ENCODE measurements at regions not wholly inside any gene's neighbourhood (a gene's known extent, or its start where the extent isn't known, plus 50 kb on each side); places are given as distances from the start of the nearest gene placed in this dataset.

- no peak overlapping the region for H3K9ac ChIP-seq (ENCODE audit: insufficient read length, low read depth)
- no peak for DNase-seq (ENCODE audit: low read depth, low spot score)
- H3K9me3 ChIP-seq (ENCODE audit: insufficient read depth, low read length): no peaks in the 10 kb centered on the region
- TF ChIP-seq YY1 (IDR thresholded peaks at IDR 0.05; ENCODE audit: insufficient read depth, insufficient read length) (no peak), SUZ12 (IDR thresholded peaks at IDR 0.05; ENCODE audit: extremely low read depth, insufficient read depth, insufficient read length) (no peak), ZNF274 (IDR thresholded peaks at IDR 0.05; ENCODE audit: low read depth, low read length) (no peak)
- H3K4me1 ChIP-seq (ENCODE audit: insufficient read depth, insufficient read length): no peaks in the 10 kb centered on the region
- no peaks in the 10 kb centered on the region for H3K27me3 ChIP-seq (ENCODE audit: insufficient read depth, insufficient read length)
- no peaks in the 10 kb centered on the region for H3K36me3 ChIP-seq (ENCODE audit: insufficient read depth, insufficient read length, low read length)
- H3K4me3 ChIP-seq (ENCODE audit: insufficient read length, low read depth): no peak overlapping the region
Measured at GRCh38 chr7:25385506-25386136, 157.3 kb upstream of the NPVF start.

- Histone ChIP-seq H3K27me3 (ENCODE audit: insufficient read depth, insufficient read length) (no peaks in the 10 kb centered on the region), H3K9me3 (ENCODE audit: insufficient read depth, low read length) (no peaks in the 10 kb centered on the region), H3K36me3 (ENCODE audit: insufficient read depth, insufficient read length, low read length) (no peaks in the 10 kb centered on the region), H3K4me1 (ENCODE audit: insufficient read depth, insufficient read length) (no peaks in the 10 kb centered on the region), H3K9ac (ENCODE audit: insufficient read length, low read depth) (no peak overlapping the region), H3K4me3 (ENCODE audit: insufficient read length, low read depth) (no peak overlapping the region)
- TF ChIP-seq SUZ12 (IDR thresholded peaks at IDR 0.05; ENCODE audit: extremely low read depth, insufficient read depth, insufficient read length) (no peak), ZNF274 (IDR thresholded peaks at IDR 0.05; ENCODE audit: low read depth, low read length) (no peak), YY1 (IDR thresholded peaks at IDR 0.05; ENCODE audit: insufficient read depth, insufficient read length) (no peak)
- DNase-seq (ENCODE audit: low read depth, low spot score): no peak
Measured at GRCh38 chr7:25386311-25386744, 158.0 kb upstream of the NPVF start.

GRCh38 chr7:25388681-25389080, 160.4 kb upstream of the NPVF start:
- DNase-seq (ENCODE audit: low read depth, low spot score): no peak
- no peaks in the 10 kb centered on the region for H3K36me3 ChIP-seq (ENCODE audit: insufficient read depth, insufficient read length, low read length)
- no peaks in the 10 kb centered on the region for H3K4me1 ChIP-seq (ENCODE audit: insufficient read depth, insufficient read length)
- TF ChIP-seq YY1 (IDR thresholded peaks at IDR 0.05; ENCODE audit: insufficient read depth, insufficient read length) (no peak), SUZ12 (IDR thresholded peaks at IDR 0.05; ENCODE audit: extremely low read depth, insufficient read depth, insufficient read length) (no peak), ZNF274 (IDR thresholded peaks at IDR 0.05; ENCODE audit: low read depth, low read length) (no peak)
- no peaks in the 10 kb centered on the region for H3K9me3 ChIP-seq (ENCODE audit: insufficient read depth, low read length)
- H3K9ac ChIP-seq (ENCODE audit: insufficient read length, low read depth): no peak overlapping the region
- H3K27me3 ChIP-seq (ENCODE audit: insufficient read depth, insufficient read length): no peaks in the 10 kb centered on the region
- H3K4me3 ChIP-seq (ENCODE audit: insufficient read length, low read depth): no peak overlapping the region

GRCh38 chr7:25389489-25390106, 161.3 kb upstream of the NPVF start:
- Histone ChIP-seq H3K36me3 (ENCODE audit: insufficient read depth, insufficient read length, low read length) (no peaks in the 10 kb centered on the region), H3K4me1 (ENCODE audit: insufficient read depth, insufficient read length) (no peaks in the 10 kb centered on the region), H3K4me3 (ENCODE audit: insufficient read length, low read depth) (no peak overlapping the region), H3K9ac (ENCODE audit: insufficient read length, low read depth) (no peak overlapping the region), H3K9me3 (ENCODE audit: insufficient read depth, low read length) (no peaks in the 10 kb centered on the region), H3K27me3 (ENCODE audit: insufficient read depth, insufficient read length) (no peaks in the 10 kb centered on the region)
- DNase-seq (ENCODE audit: low read depth, low spot score): peak; percentile 54
- no peak for TF ChIP-seq SUZ12 (IDR thresholded peaks at IDR 0.05; ENCODE audit: extremely low read depth, insufficient read depth, insufficient read length)
- TF ChIP-seq YY1 (IDR thresholded peaks at IDR 0.05; ENCODE audit: insufficient read depth, insufficient read length): no peak
- TF ChIP-seq ZNF274 (IDR thresholded peaks at IDR 0.05; ENCODE audit: low read depth, low read length): no peak

GRCh38 chr7:25391295-25391861, 163.1 kb upstream of the NPVF start:
- H3K9ac ChIP-seq (ENCODE audit: insufficient read length, low read depth): no peak overlapping the region
- DNase-seq (ENCODE audit: low read depth, low spot score): no peak
- no peaks in the 10 kb centered on the region for H3K9me3 ChIP-seq (ENCODE audit: insufficient read depth, low read length)
- TF ChIP-seq SUZ12 (IDR thresholded peaks at IDR 0.05; ENCODE audit: extremely low read depth, insufficient read depth, insufficient read length) (no peak), ZNF274 (IDR thresholded peaks at IDR 0.05; ENCODE audit: low read depth, low read length) (no peak), YY1 (IDR thresholded peaks at IDR 0.05; ENCODE audit: insufficient read depth, insufficient read length) (no peak)
- H3K27me3 ChIP-seq (ENCODE audit: insufficient read depth, insufficient read length): no peaks in the 10 kb centered on the region
- no peaks in the 10 kb centered on the region for H3K36me3 ChIP-seq (ENCODE audit: insufficient read depth, insufficient read length, low read length)
- H3K4me1 ChIP-seq (ENCODE audit: insufficient read depth, insufficient read length): no peaks in the 10 kb centered on the region
- no peak overlapping the region for H3K4me3 ChIP-seq (ENCODE audit: insufficient read length, low read depth)

- no peak for DNase-seq (ENCODE audit: low read depth, low spot score)
- no peaks in the 10 kb centered on the region for H3K36me3 ChIP-seq (ENCODE audit: insufficient read depth, insufficient read length, low read length)
- H3K9ac ChIP-seq (ENCODE audit: insufficient read length, low read depth): no peak overlapping the region
- no peaks in the 10 kb centered on the region for H3K27me3 ChIP-seq (ENCODE audit: insufficient read depth, insufficient read length)
- no peak overlapping the region for H3K4me3 ChIP-seq (ENCODE audit: insufficient read length, low read depth)
- no peaks in the 10 kb centered on the region for H3K4me1 ChIP-seq (ENCODE audit: insufficient read depth, insufficient read length)
- TF ChIP-seq YY1 (IDR thresholded peaks at IDR 0.05; ENCODE audit: insufficient read depth, insufficient read length) (no peak), ZNF274 (IDR thresholded peaks at IDR 0.05; ENCODE audit: low read depth, low read length) (no peak), SUZ12 (IDR thresholded peaks at IDR 0.05; ENCODE audit: extremely low read depth, insufficient read depth, insufficient read length) (no peak)
- no peaks in the 10 kb centered on the region for H3K9me3 ChIP-seq (ENCODE audit: insufficient read depth, low read length)
Measured at GRCh38 chr7:25391961-25392587, 163.8 kb upstream of the NPVF start.

All from NT2/D1 (cell line).